Upper lobe of right lung (tissue), 1 donor: ENCODE measurements at regions not wholly inside any gene's neighbourhood (a gene's known extent, or its start where the extent isn't known, plus 50 kb on each side); places are given as distances from the start of the nearest gene placed in this dataset.

Source experiments
- ATAC-seq: fragments of 200-7000 bp; cut with Tn5 transposase; one replicate; pipeline ENCODE4 v1.9.1; 2020; ENCODE audit warnings: mild to moderate bottlenecking, moderate library complexity
- DNase-seq: peaks from one replicate; pipeline ENCODE4 v3.0.0-alpha.2; 2020
- H3K27ac ChIP-seq: fragments of 200-600 bp; one replicate; pipeline ENCODE4 v1.8.0; 2022
- H3K27me3 ChIP-seq: fragments of 200-600 bp; one replicate; pipeline ENCODE4 v1.8.0; 2022; ENCODE audit warnings: mild to moderate bottlenecking
- H3K36me3 ChIP-seq: fragments of 200-600 bp; one replicate; pipeline ENCODE4 v1.8.0; 2022
- H3K4me1 ChIP-seq: fragments of 200-600 bp; one replicate; pipeline ENCODE4 v1.8.0; 2022
- H3K4me3 ChIP-seq: fragments of 200-600 bp; one replicate; pipeline ENCODE4 v1.8.0; 2022; ENCODE audit warnings: mild to moderate bottlenecking
- H3K9me3 ChIP-seq: fragments of 200-600 bp; one replicate; pipeline ENCODE4 v1.8.0; 2022
- intact Hi-C: fragments of 100-400 bp; cut with DNase I; formaldehyde crosslinking; loops from one replicate; pipeline ENCODE4 v1.11.0; 2022
- TF ChIP-seq, protein P1 (sequence below): fragments of 200-600 bp; IDR thresholded peaks from one replicate; pipeline ENCODE4 v1.8.0; 2022; ENCODE audit warnings: antibody characterized with exemption
- donor health status: DM: no; HTN: yes; CAD: no; lungs with severe emphysema.

DNA sequence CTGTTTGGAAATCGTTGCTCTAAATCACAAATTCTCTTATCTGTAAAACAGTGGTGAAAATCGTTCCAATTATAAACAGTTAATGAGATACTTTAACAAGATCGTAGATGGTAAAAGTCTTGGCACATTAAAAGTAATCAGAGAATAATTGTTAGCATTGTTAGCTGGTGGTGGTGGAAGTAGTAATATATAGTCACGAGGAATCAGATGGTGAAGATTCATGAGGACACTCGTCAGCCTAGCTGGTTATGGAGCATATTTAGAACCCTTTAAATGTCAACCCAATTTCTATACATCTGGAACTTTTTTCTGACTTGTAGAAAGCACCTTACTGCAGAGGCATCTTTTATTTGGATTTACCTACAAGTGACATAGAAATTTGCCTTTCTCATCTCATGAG, 190.8 kb downstream of the TLE1 start:
- intact Hi-C loops: no loop called here
- Histone ChIP-seq H3K27ac (no peak overlapping the region), H3K4me3 (no peak overlapping the region), H3K36me3 (no peaks in the 10 kb centered on the region), H3K4me1 (peaks cover 4% of the 10 kb centered on the region), H3K9me3 (no peaks in the 10 kb centered on the region), H3K27me3 (no peaks in the 10 kb centered on the region)
- ATAC-seq (no peak), DNase-seq (no peak)
- TF ChIP-seq, protein P1, sequence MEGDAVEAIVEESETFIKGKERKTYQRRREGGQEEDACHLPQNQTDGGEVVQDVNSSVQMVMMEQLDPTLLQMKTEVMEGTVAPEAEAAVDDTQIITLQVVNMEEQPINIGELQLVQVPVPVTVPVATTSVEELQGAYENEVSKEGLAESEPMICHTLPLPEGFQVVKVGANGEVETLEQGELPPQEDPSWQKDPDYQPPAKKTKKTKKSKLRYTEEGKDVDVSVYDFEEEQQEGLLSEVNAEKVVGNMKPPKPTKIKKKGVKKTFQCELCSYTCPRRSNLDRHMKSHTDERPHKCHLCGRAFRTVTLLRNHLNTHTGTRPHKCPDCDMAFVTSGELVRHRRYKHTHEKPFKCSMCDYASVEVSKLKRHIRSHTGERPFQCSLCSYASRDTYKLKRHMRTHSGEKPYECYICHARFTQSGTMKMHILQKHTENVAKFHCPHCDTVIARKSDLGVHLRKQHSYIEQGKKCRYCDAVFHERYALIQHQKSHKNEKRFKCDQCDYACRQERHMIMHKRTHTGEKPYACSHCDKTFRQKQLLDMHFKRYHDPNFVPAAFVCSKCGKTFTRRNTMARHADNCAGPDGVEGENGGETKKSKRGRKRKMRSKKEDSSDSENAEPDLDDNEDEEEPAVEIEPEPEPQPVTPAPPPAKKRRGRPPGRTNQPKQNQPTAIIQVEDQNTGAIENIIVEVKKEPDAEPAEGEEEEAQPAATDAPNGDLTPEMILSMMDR: no peak

DNA sequence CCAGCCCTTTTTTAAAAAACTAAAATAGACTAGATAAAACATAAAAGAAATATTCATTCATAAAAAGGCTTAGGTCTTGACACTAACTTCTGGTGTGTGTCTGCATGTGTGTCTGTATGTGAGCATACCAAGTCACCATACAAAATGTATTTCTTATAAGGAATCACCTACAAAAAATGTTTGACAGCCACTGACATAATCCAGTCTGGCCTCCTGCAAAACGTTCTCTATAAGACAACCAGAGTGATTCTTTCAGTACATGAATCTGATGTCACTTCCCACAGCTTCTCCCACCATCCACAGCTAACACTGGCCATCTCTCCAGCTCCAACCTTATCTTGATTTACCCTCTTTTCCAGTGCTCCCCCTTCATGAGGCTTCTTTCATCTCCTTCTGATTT, 192.3 kb downstream of the TLE1 start:
- TF ChIP-seq, protein P1: no peak
- Histone ChIP-seq H3K27me3 (no peaks in the 10 kb centered on the region), H3K9me3 (no peaks in the 10 kb centered on the region), H3K27ac (no peak overlapping the region), H3K36me3 (no peaks in the 10 kb centered on the region), H3K4me3 (no peak overlapping the region), H3K4me1 (peaks cover 4% of the 10 kb centered on the region)
- DNase-seq: no peak
- intact Hi-C loops: no loop called here
- no peak for ATAC-seq

DNA sequence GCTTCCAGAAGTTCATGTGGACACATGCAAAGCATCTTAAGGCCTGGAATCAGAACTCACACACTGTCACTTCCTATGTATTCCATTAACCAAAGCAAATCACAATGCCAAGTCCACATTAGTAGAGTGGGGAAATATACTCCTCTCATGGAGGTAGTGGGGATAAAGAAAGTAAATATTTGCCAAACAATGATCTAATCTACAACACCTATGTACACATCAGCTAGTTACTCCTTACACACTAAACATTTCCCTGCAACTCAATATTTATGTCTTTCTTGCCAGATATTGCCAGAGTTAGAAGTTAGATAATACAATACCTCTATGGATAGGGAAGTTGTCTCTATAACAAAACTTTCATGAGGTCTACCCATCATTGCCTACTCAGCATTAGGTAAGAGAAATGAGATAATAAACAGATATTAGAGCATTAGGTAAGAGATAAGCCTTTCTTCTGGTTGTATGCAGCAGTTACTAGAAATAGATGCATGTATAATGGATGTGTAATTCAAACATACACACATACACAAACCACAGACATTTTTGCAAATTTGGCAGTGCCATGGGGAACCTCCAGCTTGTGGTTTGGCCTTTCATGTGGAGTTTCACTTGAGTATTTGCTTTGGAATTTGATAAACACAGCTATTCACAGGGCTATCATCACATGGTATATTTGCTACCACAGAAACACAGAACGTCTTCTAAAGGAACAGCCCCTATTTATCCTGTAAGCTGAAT, 196.5 kb downstream of the TLE1 start:
- Histone ChIP-seq H3K36me3 (no peaks in the 10 kb centered on the region), H3K27me3 (no peaks in the 10 kb centered on the region), H3K27ac (no peak overlapping the region), H3K9me3 (no peaks in the 10 kb centered on the region), H3K4me1 (no peaks in the 10 kb centered on the region), H3K4me3 (no peak overlapping the region)
- no peak for DNase-seq
- intact Hi-C loops: no loop called here
- ATAC-seq: no peak
- TF ChIP-seq, protein P1: no peak

DNA sequence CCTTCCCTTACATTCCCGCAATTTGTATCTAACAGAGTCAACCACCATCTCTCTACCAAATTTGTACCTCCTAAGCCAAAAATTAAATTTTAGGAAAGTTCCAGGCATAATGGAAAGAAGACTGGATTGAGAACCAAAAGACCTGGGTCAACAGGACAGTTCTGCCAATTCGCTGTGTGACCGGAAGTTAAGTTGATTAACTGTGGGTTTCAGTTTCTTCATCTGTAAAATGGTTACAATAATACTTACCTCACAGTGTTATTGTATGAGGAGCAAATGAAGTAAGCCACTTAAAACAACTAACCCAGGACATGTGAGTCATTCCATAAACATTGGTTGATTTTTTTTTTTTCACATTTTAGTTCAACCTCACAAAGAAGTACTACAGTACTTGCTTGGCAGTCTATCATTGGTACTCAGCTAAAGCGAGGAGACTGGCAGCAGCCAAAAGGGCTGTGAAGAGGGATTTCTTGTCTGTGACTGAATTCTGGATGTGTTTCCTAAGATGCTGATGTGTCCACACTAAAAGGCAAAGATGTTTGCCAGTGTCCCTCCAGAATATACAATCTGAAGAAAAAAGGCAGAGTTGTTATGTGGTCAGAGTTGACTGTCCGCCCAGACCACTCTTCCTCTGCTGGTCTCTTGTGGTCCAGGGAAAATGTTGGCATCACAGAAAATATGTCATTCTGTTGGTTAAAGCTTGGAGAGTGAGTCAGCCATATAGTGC, 198.6 kb downstream of the TLE1 start:
- ATAC-seq (no peak), DNase-seq (no peak)
- H3K4me1 ChIP-seq: no peaks in the 10 kb centered on the region
- intact Hi-C loops: no loop called here
- no peaks in the 10 kb centered on the region for H3K27me3 ChIP-seq
- TF ChIP-seq, protein P1: no peak
- H3K4me3 ChIP-seq: no peak overlapping the region
- H3K9me3 ChIP-seq: no peaks in the 10 kb centered on the region
- no peaks in the 10 kb centered on the region for H3K36me3 ChIP-seq
- H3K27ac ChIP-seq: no peak overlapping the region

DNA sequence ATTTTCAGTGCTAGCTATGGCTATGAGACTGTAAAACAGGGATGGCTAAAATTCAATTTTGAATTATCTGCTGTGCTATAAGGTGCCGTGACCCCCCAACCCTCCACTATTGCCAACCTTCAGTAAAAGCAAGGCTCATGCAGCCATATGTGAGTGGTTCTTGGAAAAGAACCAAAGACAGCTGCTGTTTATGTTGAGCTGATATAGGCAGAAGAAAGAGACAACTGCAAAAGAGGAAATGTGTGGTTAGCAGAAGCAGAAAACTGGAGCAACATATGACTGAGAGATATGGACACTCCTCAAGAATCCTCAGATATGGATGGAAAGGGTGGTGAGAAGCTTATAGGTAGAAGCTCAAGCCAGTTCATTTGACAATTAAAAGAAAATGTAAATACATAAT, 200.3 kb downstream of the TLE1 start:
- Histone ChIP-seq H3K27ac (no peak overlapping the region), H3K9me3 (no peaks in the 10 kb centered on the region), H3K4me1 (no peaks in the 10 kb centered on the region), H3K4me3 (no peak overlapping the region), H3K27me3 (no peaks in the 10 kb centered on the region), H3K36me3 (no peaks in the 10 kb centered on the region)
- intact Hi-C loops: no loop called here
- TF ChIP-seq, protein P1: no peak
- DNase-seq (no peak), ATAC-seq (no peak)
